HG03342 (cell line): ENCODE measurements at regions not wholly inside any gene's neighbourhood (a gene's known extent, or its start where the extent isn't known, plus 50 kb on each side); places are given as distances from the start of the nearest gene placed in this dataset.

ENCODE experiments used
- ATAC-seq: cut with Tn5 transposase; IDR thresholded peaks from one replicate; pipeline ENCODE4 v1.9.1; 2021; ENCODE audit warnings: mild to moderate bottlenecking, moderate library complexity; ENCODE audit not compliant: unreplicated experiment

DNA sequence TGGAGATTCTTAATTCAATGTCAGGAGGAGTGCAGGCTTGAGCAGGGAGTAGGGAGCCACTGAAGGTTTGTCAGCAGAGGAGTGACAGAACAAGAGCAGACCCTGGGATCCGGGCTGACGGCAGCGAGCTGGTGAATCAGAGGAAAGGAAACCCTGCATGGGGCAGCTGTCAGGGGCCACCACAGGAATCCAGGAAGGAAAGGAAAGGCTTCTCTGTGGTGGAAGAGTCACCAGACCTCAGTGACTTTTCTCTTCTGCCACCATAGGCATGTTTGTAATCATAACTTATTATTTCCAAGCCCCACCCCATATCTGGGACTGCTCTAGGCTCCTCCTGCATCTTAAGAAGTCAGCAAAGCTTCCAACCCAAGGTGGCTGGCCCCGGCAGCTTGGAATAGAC lies 150.9 kb downstream of the BCOR start:
- ATAC-seq: no peak

DNA sequence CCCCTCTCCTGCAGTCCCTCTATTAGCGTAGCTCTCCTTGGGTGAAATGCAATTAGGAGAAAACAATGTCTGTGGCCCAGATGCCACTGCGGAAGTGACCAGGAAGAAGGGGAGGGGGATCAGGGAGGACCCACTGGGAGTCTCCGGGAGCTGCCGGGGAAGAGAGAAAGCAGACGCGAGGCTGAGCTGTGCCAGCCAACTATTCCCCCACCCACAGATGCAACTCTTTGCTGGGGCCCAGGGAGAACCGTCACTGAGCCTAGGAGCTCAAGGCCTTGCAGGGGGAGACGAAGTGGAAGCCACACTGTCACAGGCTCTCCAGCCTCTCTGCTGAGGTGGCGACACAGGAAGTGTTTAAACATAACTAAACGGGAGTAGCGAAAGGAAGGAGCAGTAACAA lies 149.2 kb downstream of the BCOR start:
- no peak for ATAC-seq

DNA sequence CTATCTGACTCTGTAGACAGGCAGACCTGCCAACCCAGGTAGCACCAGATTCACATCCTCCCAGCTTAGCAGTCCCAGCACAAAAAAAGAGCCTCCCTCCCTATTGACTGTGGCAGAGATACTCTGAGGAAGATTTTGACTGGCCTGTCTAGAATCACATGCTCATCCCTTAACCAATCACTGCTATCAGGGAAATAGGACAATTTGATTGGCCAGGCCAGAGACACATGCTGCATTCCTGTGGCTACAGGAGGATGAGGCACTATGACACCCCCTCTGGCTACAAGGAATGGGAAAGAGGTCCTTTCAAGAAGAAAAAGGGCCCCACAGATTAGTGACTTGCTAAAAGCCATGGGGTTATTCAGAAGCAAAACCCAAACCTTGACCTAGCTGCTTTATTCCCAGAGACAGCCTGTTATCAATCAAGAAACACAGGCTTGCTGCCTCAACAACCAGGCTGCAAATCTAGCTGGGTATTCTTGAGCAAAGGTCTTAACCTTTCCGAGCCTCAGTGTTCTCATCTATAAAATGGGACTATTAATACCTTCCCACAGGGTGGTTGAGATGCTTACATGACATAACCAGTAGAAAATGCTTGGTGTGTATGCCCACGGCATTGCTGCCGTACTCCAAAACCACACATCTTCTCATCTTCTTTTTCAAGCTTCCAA lies 147.6 kb downstream of the BCOR start:
- no peak for ATAC-seq

DNA sequence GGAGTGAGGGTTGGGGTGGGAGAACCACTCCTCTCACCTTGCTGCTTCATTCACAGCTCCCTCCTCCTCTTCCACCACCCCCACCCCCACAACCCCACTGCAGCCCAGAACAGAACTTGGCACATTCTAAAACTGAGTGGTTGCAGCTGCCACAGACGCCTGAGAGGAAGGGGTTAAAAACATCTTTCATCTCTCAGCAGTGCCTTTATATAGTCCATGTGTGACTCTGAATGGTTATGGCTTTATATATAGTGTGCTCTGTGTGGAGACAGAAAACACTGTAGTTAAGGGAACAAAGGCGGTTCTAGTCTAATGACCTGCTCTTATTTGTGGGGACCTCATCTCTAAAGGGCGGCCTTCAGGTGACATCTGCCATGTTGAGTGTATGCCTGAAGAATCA lies 144.8 kb downstream of the BCOR start:
- ATAC-seq: no peak

DNA sequence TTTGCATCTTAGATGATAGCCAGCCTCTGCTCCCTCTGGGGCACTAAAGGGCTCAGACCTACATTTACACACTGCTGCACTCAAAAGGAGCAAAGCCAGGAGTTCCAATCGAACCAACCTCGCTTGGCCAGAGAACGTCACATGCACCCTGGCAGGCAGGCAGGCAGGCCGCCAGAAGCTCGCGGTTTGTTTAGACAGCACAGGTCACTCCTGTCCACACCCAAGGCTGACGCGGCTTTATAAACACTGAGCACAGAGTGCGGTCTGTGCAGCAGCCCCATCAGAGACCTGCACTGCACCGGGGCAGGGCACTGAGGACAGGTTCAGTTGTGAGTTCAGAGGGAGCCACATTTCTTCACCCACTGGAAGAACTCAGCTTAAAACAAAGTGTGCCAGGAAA lies 143.9 kb downstream of the BCOR start:
- ATAC-seq: no peak

DNA sequence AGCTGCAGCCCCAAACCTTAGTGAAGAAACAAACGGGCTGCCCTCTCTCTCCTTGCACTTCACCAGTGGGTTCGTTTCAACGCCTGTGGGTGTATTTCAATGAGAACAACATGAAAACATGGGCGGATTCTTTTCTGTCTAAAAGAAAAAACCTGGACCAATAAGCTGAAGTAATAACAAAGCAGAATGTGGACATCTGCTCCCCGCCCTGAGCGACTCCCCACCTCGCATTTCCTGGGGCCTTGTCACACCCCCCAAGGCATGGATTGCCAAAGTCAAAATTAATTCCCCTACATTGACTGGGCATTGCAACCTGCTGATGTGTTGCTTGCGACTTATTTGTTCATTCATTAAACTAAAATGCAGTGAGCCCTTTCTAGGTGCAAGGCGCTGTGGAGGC lies 142.9 kb downstream of the BCOR start:
- no peak for ATAC-seq

DNA sequence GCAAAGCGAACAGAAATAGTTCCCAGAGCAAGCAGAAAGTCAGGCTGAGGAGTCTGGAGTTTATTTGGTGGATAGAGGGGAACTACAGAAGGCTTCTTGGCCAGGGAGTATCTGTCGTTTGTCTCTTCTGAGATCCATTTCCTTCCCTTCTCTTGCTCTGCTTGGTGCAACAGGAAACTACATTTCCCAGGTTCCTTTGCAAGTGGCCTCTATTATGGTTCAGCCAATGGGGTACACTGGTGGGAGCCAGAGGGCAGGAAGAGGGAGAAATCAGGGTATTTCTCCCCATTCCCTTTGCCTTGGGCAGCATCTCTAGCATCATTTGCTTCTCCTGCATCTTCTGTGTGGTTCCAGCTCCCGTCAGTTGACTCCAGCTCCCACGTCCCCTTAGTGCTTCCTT lies 142.1 kb downstream of the BCOR start:
- no peak for ATAC-seq

DNA sequence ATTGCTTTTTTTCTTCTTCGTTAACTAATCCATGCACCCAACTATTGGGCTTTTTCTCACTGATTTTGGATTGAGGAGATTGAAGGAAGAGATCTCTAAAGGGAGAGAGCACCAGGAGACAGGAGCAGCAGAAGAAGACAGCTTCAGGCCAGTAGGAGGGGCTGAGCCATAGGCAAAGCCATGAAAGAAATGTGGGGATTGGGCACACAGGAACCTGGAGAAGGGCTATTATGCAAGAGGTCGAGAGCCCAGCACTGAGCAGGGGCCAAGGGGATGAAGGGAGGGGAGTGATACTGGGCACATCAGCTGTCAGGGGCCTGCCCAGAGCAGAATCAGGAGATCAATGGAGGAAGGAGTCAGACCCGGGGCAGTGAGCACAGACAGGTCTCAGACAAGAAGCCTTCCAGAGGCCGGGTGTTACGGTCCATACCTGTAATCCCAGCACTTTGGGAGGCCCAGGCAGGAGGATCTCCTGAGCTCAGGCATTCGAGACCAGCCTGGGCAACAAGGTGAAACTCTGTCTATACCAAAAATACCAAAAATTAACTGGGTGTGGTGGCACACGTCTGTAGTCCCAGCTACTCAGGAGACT lies 140.9 kb downstream of the BCOR start:
- ATAC-seq: no peak

DNA sequence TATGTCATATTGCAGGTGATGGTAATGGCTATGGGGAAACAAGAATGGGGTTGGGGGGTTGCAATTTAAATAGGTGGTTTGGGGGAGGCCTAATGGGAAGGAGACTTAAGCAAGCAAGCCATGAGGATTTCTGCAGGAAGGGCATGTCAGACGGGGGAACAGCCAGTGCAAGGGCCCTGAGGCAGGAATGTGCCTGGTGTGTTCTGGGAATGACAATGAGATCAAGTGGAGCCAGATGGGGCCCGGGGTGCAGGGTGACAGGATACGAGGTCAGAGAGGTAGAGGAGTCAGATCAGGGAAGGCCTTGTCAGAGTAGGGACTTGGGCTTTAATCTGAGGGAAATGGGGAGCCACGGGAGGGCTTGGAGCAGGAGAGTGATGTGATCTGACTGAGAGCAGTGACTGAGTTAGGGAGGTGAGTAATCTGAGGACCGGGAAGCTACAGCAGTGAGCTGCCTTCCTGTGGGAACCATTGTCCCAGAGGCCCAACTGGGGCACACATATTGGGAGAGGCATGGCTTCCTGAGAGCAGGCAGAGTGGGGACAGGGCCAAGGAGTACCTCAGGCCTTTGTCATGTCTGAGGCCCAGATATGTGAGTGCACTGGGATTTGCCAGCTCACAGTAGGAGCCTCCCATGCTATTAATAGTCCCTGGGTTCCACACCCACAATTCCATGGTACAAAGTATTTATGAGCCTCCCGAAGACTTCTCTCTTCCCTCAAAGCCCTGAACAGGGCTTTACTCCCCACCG lies 139.8 kb downstream of the BCOR start:
- ATAC-seq: no peak

DNA sequence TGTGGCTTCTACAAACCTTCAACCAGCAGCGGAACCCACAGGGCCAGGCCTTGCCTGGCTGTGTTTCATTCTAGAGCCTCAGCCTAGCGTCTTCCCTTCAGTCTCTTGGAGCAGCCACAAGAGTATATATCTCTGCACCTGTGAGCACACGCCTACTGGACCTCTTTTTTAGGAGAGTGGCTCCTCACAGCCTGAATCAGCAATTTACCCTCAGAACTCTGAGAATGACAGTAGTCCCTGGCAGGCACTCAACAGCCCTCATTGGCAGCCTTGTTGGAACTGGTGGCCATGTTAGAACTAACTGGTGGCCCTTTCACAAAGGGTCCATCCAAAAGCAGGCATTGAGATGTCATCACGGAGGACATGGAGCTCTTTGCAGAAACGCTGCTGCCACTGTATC lies 138.9 kb downstream of the BCOR start:
- no peak for ATAC-seq

DNA sequence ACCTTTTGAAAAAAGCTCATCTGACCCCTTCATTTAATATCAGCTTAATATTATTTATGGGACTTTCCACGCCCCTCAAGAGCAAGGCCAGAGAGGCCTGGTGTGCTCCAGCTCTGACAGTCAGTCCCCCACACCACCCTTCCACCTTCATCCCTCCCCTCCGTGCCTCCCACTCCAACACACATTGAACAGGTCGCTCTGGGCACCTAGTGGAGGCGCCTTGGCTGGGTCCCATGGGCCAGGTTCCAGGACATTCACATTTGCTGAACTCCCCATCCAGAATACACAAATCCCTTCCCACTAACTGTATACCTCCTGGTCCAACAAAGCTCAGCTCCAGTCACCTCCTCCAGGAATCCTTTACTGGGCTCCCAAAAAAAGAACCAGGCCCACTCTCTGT lies 137.5 kb downstream of the BCOR start:
- ATAC-seq: no peak

DNA sequence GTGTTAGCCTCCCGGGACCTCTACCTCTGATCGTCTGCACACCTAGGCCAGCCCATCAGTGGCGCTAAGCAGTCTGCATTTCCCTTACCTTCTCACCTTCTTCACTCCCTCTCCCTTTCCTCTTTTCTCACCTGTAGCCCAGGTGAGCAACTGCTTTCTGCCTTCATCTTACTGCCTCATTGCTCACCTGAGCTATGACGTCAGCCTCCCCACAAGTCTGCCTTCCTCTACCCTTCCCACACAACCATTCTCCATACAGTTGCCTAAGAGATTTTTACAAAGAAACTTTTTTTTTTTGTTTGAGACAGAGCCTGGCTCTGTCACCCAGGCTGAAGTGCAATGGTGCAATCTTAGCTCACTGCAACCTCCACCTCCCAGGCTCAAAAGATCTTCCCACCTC lies 136.3 kb downstream of the BCOR start:
- no peak for ATAC-seq

DNA sequence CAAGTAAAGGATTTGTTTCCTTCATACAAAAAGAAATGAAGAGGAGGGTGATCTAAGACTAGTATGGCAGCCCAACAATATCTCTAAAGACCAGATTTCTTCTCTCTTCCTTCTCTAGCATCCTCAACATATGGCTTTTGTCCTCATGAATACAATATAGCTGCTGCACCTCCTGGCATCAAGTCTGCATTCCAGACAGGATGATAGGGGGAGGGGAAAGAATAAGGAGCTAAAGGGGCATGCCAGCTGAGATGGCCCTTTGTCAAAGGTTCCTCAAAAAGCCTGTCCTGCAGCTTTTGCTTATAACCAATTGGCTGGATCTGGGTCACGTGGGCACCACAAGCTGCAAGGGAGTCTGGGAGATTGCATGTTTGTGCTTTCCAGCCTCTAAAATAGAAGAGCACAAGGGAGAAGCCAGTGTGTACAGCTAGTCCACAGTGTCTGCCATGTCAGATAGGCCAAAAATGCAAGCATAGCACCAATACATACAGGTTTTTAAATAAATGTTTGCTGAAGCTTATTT lies 132.6 kb downstream of the BCOR start:
- ATAC-seq: no peak

DNA sequence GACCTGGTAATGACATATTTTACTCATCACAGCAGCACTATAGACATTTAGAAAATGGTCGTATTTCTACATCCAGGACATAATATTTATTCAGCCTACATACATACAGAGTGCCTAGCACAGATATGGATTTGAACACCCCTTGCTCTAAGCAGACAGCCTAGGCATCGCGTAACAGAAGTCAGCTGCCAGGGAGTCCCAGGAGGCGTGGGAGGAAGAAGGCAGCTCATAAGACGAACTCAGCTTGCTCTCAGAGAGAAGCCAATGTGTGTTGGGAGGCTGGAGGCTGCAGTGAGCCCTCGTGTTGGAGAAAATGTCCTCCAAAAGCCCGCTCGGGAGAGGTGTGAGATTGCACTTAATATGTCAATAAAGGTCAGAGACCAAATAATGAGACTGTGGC lies 131.6 kb downstream of the BCOR start:
- ATAC-seq: no peak

DNA sequence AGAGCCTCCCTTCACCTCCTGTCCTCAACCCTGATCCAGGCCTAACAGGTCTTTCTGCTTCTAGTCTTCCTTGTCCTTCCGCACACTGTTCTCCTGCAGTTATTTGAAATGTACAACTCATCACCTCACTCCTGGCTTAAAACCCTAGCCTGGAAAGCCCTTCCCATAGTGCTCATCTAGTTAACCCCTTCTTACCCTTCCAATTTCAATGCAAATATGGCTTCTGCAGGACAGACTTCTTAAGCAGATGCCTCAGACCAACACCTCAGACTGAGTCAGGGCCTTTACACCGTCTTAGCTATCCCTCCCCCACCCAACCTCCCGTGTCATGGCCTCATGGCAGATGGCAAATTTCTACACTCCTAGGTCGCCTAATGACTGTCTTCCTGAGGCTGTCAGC lies 130.4 kb downstream of the BCOR start:
- ATAC-seq: no peak

DNA sequence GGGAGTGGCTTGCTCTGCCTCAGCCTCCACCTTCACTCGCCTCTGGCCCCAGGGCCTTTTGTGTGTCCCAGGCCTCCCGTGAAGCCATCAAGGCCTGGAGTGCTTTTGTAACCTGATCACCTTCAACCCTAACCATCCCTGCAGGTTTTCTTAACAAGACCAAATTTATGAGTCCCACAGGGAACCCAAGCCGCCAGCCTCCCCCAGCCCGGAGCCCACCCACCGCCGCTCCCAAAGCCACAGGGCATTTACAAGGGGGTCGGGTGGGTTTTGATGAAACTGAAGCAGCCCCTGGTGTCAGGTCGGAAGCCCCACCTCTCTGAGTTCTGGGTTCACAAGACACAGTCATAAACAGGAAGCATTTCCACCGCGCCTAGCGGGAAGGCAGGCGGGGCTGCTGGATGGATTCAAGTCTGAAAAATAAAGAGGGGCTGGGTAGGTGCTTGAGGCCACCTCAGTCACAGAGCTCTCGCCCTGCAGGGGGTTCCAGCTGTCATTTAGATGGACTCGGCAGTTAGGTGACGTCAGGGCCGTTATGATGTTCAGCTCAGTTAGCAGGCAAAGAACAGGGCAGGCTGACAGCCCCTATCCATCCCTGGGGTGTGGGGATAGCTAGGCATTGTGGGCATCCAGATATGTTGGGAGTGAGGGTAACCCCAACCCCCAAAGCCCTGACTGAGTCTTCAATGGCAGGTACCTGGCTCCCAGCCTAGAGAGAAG lies 128.5 kb downstream of the BCOR start:
- no peak for ATAC-seq

DNA sequence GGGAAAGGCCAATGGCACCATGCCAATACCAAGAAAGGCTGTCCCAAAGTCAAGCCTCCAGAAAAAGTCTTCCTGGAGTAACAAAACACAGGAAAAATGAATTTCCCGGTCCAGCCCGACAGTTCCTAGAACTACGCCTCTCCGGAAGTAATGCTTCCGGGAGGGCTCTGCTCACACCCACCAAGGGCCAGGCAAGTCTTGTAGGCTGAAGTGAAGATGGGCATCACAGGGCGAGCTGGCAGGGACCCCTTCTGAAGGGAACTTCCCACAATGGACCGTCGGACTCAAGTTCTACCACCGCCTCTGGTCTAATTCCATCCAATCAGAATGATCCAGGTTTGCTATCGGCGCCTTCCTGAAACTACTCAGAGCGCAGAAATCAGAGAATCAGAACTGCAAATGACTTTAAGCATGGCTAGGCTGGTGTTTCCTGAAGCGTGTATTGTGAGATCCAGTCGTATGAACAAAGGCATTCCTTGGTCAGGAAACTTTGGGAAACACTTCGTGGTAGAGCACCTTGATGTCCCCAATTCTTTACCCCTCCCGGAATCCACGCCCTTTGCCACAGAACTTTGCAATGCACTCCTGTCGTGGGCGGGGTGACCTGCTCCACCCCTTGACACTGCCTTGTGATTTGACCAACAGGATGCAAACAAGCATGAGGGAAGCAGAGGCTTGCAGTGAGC lies 127.8 kb downstream of the BCOR start:
- no peak for ATAC-seq

DNA sequence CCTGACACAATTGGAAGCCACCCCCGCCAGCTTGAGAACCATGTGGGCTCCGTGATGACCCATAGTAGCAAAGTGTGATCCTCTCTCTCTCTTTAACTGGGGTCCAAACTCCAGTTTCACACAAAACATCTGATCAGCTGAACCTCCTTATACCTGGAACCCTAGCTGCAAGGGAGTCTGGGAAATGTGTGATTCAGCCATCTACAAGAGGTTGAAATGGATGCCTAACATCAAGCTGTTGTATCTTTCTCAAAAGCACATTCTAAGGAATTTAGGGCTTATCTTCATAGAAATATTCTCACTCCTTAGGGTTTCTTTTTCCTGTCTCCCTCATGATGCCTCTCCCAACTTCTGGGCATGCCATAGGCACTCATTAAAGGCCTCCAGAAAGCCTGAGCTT lies 126.0 kb downstream of the BCOR start:
- no peak for ATAC-seq

DNA sequence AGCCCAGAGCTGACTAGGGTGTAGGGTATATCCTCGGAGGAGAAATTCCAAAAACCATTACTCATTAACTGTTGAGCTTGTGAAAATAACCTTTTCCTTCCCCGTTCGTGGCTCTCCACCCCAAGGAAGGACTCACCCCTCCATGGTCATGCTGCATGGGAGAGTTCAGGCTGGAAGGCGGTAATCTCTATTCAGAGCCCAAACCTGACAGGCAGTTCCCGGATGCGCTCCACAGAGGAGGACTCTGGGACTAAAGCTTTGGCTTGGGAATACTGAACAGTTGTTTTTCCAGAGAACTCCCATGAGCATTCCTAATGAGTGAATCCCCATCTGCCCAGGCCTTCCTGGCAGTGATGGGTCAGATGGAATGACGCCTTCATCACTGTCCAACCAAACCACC lies 125.4 kb downstream of the BCOR start:
- no peak for ATAC-seq

DNA sequence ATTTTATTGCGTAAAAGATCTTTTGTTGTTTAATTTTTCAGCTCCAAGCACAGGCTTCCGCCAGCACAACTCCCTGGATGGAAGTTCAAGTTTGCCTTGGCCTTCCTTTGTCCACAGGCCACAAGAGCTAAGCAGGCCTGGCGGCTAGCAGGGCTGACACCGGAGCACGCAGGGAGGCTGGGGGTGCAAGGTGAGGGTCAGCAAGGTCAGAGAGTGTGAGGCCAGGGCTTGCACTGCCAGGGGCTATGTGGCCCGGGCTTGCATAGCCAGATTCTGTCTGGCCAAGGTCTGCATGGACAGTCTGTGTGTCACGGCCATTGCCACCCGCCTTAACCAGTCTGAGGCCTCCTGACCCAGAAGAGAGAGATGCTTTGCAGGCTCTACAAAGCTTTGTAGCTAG lies 123.9 kb downstream of the BCOR start:
- ATAC-seq: no peak

DNA sequence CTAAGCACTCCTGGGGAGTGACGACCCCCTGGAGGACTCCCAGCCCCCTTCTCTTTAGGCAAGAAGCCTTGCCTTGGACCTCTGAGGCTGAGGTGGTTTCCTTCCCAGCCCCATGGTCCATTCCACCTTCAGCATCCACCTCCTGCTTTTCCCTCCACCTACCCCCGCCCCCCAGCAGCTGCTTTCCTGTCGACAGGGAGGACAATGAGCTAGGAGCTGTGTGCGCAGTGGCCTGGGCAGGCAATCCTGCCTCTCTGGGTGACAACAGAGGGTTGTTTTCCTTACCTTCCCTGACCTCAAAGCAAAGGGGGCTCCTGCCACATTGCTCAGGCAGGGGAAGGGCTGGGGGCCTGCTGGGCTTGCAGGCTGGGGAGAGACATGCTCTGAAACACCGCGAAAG lies 123.5 kb downstream of the BCOR start:
- ATAC-seq: no peak
